ENCODE measurements at regions not wholly inside any gene's neighbourhood (a gene's known extent, or its start where the extent isn't known, plus 50 kb on each side); places are given as distances from the start of the nearest gene placed in this dataset.
"Not testable (repeated sequence)": the region's sequence is repeated elsewhere in the genome, so short reads cannot be mapped to it uniquely, and the experiment has no call there.

DNA sequence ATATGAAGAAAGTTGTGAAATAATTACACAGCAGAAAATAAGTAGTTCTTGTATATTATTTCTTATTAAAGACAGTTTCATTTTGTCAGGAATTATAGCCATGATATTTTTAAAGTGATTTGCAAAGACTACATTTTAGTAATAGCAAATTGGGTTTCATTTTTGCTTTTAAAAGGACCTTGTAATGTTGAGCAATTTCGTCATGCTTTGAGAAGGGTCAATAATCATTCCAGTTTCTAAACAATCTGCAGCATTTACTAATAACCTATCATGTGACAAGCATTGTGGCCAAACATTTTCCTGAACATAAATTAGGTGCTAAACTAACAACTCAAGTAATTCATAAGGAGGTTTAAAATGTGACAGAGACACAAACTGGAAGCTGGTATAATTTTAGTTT, 214.4 kb upstream of the CBLB start:
- DNase-seq = no peak

DNA sequence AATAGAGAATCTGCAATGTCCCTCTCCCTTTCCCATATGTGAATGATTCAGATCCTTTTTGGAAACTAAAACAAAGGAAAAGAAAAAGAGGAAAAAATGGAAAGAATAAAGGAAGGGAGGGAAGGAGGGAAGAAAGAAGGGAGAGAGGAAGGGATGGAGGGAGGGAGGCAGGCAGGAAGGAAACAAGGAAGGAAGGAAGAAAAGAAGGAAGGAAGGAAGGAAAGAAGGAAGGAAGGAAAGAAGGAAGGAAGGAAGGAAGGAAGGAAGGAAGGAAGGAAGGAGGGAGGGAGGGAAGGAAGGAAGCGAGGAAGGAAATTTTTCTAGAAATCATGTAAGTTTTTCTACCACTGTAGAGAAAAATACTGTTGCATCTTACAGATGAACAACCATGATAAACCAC, 215.0 kb upstream of the CBLB start:
- no peak for DNase-seq

DNA sequence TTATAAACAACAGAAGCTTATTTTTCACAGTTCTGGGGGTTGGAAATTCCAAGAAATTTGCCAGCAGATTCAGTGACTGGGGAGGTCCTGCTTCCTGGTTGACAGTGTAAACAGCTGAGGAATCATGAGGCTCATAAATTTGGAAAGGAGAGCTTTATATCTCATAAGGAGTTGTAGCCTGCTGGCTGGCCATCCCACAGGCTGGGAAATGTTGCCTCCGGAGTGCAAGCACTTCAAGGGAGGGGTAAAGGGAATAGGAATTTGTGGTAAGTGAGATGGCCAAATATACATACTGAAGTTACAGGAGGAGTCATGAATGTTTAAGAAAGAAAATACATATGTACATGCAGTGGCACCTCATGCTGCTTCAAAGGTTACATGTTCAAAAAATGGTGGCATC, 217.2 kb upstream of the CBLB start:
- DNase-seq = no peak

DNA sequence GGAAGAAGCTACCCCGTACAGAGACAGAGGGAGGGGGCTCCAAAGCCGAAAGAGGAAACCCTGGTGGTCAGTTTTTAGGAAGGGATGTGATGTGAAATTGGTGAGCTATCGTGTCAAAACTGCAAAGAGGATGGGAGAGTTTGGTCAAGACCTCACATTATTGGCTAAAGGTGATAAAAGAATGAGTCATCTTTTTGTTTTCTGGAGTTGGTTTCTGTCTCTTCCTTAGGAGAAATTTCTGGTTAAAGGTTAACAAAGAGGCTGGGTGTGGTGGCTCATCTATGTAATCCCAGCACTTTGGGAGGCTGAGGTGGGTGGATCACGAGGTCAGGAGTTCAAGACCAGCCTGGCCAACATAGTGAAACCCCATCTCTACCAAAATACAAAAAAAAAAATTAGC, 217.8 kb upstream of the CBLB start:
- DNase-seq = no peak

DNA sequence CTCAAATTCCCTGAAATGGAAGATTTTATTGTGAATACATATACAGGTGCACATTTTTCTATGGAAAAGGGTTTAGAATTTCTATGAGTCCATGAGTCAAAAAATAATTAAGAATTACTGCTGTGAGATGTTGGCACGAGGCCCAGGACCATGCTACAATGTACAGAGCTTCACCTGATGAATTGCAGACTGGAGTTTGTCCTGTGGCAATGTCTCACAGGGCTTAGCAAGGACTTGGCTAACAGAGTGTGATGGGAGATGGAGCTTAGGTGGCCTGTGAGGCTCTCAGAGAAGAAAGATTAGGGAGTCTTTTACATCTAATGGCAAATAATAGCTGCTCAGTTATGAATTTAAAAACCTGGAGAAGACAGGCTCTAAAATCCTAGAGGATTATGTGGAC, 219.5 kb upstream of the CBLB start:
- no peak for DNase-seq

DNA sequence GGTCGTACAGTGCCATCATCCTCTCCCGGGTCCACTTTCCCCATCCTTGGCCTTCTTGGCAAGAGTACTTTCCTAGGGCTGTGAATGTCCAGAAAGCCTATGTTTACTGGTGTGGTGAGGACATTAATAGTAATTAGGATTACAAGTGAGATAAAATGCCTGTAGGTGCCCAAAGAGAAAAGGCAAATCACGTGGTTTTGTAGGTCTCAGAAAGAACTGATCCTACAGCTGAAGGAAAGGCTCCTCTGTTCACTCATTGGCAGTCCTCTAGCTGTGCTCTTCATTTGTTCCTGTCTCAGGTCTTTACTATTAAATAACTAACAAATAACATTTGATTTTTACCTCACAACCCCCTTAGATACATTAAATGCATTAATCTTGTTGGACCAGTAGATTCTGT, 220.1 kb upstream of the CBLB start:
- no peak for DNase-seq

DNA sequence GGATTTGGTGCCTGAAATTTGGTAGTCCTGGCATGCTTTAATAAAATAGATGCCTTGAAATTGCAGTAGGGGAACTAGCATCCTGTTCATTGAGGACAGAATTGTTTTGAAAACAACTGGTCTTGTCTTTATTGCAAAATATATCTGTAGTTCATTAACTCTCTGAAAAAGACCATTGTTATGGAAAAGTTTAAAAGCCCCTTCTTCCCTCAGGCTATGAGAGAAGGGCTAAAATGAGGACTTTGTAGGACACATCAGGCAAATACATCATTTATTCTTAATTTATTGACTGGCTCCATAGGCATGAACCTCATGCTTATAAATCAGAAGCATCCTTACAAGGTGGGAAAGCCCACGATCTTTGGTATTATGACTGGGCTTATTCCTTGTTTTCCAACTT, 221.0 kb upstream of the CBLB start:
- no peak for DNase-seq

DNA sequence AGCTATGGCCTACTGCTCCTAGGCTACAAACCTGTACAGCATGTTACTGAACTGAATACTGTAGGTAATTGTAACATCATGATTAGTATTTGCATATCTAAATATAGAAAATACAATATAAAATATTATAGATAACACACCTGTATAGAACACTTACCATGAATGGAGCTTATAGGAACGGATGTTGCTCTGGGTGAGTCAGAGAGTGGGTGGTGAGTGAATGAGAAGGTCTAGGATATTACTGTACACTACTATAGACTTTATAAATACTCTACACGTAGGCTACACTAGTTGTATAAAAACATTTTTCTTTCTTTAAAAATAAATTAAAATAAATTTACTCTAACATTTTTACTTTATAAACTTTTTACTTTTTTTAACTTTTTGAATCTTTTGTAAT, 224.0 kb upstream of the CBLB start:
- no peak for DNase-seq

DNA sequence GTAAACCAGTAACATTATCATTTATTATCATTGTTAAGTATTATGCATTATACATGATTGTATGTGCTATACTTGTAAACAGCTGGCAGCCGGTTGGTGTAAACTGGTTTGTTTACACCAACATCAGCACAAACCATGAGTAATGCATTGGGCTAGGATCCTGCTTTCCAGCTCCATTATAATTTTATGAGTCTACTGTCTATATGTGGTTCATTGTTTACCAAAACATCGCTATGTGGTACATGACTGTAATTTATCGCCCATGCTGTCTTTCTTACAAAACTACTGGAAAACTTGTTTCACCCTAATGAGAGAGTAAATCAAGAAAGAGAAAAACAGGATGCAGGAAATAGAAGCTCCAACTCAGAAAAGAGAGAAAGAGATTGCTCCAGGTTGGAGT, 224.8 kb upstream of the CBLB start:
- no peak for DNase-seq

DNA sequence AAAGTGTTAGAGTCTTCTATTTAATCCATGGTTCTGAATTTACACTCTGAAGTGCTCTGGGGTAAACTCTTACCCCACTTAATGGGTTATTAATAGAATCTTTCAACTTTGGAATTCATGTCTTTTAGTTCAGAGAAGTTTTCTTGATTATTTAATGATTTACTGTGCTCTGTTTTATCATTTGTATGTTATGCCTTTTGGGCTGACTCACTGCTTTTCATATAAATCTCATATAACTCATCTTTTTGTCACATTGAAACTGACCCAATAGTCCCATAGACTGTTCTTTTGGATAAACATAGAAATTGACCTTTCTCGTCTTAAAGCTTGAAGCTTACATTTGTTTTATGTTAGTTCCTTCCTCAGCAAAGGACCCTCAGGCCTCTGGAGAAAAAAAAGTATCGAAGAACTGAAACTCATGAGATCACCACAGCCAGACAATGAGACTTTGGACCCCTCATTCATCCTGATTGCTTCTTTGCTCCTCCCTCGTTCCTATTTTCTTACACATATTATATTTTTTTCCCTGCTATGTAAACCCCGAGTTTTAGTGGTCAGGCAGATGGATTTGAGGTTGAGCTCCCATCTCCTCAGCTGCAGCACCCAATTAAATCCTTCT, 229.1 kb upstream of the CBLB start:
- no peak for DNase-seq

DNA sequence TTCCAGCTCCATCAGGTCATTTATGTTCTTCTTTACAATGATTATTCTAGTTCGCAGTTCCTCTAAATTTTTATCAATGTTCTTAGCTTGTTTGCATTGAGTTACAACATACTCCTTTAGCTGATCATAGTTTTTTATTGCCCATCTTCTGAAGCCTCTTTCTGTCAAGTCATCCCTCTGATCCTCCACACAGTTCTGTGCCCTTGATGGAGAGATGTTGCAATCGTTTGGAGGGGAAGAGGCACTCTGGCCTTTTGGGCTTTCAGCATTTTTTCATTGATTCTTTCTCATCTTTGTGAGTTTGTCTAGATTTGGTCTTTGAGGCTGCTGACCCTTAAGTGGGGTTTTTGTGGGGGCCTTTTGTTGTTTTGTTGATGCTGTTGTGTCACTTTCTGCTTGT, 234.6 kb upstream of the CBLB start:
- DNase-seq = no peak

DNA sequence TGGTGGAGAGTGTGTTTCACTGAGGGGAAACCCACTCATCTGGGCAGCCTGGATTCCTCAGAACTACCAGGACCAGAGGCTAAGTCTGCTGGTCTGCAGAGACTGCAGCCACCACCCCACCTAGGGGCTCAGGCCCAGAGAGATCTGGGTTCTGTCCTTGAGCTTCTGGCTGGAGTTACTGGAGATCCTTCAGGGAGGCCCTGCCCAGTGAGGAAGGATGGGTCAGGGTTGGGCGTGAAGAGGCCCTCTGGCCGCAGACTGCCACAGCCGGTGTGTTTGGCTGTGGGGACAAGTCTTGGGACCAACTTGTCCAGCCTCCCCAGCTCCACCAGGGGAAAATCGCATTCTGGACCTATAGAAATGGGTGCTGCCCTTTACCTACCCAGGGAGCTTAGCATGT, 235.3 kb upstream of the CBLB start:
- no peak for DNase-seq

DNA sequence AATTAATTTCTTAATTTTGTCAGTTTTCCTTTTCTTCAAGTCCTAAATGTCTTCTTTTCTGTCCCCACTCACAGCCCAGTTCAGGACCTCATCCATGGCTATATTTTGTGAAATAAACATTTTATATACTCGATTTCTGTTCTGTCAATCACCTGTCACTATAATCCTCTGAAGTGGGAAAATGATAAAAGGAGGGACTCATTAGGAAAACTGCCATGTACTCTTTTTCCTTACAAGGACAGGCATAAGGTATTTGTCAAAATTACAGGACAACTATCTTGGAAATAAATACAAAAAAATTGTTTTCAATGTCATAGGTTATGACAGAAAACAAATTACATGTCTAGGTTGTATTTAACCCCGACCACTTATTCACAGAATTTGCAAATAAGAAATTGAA, 240.1 kb upstream of the CBLB start:
- DNase-seq = no peak

DNA sequence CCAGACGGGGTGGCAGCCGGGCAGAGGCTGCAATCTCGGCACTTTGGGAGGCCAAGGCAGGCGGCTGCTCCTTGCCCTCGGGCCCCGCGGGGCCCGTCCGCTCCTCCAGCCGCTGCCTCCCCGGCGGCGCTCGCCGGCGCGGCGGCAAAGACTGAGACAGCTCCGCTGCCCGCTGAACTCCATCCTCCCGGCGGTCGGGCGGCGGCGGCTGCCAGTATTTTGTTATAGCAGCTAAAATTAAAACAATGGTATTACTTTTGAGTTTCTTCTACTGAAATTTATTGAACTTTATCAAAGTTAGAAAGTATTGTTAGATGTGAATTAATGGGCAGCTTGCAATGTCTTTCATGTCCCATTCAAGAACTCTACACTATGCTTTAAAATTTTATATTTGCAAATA, 243.7 kb upstream of the CBLB start:
- not testable (repeated sequence) for DNase-seq

DNA sequence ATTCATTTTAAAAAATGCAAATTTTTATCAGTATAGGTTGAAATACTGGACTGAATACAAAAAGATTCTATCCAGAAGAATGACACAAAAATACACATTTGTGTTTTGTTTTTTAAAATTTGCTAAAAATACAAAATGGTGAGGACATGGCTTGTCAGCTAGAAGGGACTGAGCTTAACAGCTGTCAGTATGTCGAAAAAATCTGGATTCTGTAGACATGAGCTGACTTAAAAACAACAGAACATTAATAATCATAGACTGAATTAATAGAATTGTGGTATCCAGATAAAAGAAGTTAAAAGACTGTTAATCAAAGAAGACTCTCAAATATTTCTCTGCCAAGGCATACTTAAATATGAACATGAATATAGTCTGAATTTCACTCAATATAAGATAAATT, 244.9 kb upstream of the CBLB start:
- DNase-seq = no peak

DNA sequence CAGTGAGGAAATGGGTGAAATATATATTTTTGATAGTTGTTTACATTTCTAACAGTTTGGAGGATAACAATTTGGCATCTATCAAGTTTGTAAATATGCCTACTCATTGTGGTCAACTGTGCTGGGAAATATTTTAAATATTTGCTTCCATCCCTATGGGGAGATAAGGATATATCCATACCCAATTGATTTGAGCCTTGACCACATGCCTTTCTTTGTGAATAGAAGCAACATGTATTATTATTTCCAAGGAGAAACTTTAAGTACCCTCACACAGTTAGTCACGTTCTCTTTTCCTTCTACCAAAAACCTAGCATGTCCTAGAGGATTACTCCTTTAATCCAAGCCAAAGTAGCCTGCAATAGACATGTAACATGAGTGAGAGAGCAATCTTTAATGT, 245.4 kb upstream of the CBLB start:
- no peak for DNase-seq

DNA sequence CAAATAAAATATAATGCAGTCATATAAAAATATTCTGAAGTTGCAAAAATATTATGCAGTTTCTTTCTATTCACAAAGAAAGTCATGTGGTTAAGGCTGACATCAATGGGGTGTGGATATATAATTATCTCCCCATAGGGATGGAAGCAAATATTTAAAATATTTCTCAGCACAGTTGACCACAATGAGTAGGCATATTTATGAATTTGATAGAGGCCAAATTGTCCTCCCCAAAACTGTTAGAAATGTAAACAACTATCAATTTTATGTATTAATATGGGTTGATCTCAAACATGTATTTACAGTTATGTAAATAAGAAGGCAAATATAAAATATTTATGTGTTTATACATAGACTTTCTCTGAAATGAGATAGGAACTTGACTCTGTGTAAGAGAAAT, 246.0 kb upstream of the CBLB start:
- DNase-seq = no peak

DNA sequence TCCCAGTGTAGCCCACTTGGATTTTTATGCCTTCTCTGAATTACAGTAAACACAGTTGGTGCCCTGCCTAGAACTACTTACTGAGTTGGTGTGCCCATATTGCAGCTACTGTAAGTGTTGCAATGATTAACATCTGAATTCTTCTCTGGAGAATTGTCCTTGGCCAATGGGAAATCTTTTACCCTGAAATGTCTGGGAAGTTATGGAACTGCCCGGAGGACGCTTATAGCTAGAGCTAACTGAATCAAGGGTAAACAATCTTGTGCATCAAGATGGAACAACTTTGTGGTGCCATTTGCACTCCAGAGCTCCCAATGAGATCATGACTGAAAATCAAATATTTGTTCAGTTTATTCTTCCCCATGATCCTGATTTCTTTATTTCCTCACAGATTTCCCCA, 246.7 kb upstream of the CBLB start:
- DNase-seq = no peak

DNA sequence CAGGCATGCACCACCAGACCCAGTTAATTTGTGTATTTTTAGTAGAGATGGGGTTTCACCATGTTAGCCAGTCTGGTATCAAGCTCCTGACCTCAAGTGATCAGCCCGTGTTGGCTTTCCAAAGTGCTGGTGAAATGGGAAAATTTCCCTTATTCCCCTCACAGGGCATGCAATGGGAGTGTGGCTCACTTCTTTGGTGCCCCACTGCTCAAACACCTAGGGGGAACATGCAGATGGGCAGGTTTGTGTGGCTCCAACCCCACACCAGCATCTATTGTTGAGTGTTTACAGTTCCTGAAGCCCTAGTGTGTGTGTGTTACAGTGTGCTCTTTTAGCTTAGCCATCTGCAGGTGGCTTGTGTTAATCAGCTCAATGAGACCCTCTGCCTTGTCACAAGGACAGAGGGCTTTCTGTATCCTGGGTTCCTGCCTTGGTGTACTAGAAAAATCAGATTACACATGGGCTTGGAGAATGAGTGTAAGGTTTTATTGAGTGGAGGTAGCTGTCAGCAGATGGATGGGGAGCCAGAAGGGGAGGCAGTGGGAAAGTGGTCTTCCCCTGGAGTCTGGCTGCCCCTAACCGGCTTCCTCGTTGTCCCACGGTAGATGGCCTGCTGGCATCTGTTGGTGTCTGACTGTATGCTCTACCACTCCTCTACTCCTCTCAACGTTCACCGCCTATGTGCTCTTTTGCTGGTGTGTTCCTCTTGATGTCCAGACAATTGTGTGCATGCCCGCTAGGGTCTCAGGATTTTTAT, 248.1 kb upstream of the CBLB start:
- no peak for DNase-seq

DNA sequence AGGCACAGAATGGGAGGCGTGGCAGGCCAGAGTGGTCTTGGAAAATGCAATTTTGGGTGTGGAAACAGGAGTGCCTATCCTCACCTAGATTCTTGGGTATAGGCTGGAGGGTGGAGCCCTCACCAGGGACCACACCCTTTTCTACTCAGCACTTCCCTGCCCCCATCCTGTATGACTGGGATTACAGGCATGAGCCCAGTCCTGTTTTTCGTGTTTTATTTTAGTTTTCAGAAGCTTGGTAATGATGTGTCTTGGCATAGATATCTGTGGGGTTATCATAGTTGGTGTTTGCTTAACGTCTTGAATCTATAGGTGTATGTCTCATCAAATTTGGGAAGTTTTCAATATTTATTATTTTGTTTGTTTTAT, 248.7 kb upstream of the CBLB start:
- no peak for DNase-seq

DNA sequence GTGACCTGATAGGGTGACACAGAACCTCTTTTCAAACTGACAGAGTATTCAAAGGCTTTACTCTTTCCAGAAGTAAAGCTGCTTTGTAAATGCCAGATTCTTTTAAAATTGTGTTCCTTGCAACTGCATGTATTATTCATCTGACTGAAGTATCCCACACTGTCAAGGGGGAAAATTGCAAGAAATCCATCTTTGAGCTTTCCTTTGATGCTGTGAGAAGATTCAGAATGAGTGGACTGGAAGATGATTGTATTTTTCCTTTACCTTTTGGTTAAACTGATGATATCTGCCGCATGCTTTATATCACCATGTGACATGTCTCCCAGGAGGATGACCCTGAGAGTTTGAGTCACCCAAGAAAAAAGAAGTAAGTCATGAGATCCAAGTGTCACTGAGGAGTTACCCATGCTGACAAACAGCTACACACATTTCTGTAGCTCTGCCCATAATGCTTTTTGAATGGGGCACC, 250.8 kb upstream of the CBLB start:
- no peak for DNase-seq

DNA sequence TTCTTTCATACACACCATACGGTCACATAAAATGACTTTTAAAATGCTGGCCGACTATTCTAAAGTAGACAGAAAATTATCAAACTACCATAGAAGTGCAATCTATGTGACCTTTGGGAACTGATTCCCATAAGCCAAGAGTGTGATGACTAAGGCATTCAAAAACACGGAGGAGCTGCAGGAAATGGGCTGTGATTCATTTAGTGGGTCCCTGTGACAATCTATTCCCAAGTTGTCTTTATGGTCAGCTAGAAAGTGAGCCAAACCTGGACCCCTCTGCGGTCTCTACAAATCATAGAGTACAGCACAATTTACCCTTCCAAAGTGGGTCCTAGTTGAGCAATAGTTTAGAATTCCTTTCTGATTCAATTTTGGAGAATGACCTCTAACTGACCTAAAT, 251.5 kb upstream of the CBLB start:
- DNase-seq = no peak

DNA sequence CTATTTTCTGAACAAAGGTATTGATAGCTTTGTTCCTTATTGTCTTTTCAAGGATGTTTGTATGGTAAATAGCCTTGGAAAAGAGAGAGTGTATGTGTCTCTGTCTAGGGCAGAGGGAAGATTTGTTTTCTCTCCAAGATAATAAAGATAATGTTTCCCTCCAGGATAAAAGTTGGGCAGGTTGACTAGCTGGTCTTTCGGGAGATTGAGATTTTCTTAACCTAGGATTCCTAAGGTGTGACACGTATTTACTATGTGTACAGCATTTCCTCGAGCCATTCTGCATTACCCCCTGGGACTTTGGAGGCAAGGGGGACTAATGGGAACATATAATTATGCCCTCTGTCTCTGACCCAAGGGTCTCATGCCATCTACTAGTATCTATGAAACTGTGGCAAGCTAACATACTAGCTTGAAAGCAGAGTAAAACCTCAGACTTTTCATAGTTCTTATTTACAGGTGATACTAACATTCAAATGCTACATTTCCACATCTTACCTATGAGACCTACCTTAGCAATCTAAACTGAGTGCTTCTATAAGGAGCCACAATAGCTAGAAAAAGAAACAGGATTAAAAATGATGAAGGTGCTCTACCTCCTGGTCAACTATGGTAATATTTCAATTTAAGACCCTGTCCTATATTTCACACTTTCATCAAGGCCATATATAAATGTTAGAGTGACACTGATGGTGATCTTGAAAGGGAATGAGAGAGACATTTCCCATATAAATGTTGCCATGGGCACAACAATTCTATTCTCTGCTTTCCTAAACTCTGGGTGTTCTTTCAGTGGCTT, 252.9 kb upstream of the CBLB start:
- DNase-seq = no peak

DNA sequence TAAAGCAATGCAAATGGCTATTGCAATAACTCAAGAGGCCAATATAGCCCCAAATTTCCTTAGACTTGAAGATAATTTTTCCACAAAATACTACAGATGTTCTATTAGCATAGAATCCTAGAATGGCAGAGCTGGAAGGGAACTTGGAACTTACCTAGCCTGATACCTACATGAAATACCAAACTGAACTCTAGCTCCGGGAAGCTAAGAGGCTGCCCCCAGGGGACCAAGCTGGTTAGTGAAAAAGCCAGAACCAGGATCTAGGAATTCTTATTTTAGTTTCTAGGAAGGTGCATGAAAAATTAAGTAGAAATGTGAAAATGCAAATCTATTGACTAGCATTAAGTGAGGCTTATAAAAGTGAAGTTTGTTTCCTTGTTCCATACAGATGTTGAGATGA, 256.0 kb upstream of the CBLB start:
- no peak for DNase-seq

Measured in activated naive CD4-positive, alpha-beta T cell (primary cell).